ENCODE measurements at regions not wholly inside any gene's neighbourhood (a gene's known extent, or its start where the extent isn't known, plus 50 kb on each side); places are given as distances from the start of the nearest gene placed in this dataset.

DNA sequence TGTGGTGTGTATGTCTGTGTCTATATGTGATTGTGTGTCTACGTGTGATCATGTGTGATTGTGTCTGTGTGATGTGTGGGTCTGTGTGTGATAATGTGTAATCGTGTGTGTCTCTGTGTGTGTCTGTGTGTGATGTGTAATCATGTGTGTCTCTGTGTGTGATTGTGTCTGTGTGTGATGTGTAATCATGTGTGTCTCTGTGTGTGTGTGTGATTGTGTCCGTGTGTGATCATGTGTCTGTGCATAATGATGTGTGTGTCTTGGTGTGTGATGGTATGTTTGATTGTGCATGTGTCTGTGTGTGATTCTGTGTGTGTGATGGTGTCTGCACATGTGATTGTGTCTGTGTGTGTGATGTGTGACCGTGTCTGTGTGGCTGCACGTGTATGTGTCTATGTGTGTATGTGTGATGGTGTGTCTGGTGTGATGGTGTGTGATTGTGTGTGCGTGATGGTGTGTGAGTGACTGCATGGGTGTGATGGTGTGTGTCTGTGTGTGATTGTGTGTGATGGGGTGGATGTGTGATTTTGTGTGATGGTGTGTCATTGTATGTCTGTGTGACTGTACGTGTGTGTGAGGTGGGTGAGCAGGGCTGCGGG lies 78.9 kb downstream of the RTP5 start (continued):
- TF ChIP-seq, protein P1, sequence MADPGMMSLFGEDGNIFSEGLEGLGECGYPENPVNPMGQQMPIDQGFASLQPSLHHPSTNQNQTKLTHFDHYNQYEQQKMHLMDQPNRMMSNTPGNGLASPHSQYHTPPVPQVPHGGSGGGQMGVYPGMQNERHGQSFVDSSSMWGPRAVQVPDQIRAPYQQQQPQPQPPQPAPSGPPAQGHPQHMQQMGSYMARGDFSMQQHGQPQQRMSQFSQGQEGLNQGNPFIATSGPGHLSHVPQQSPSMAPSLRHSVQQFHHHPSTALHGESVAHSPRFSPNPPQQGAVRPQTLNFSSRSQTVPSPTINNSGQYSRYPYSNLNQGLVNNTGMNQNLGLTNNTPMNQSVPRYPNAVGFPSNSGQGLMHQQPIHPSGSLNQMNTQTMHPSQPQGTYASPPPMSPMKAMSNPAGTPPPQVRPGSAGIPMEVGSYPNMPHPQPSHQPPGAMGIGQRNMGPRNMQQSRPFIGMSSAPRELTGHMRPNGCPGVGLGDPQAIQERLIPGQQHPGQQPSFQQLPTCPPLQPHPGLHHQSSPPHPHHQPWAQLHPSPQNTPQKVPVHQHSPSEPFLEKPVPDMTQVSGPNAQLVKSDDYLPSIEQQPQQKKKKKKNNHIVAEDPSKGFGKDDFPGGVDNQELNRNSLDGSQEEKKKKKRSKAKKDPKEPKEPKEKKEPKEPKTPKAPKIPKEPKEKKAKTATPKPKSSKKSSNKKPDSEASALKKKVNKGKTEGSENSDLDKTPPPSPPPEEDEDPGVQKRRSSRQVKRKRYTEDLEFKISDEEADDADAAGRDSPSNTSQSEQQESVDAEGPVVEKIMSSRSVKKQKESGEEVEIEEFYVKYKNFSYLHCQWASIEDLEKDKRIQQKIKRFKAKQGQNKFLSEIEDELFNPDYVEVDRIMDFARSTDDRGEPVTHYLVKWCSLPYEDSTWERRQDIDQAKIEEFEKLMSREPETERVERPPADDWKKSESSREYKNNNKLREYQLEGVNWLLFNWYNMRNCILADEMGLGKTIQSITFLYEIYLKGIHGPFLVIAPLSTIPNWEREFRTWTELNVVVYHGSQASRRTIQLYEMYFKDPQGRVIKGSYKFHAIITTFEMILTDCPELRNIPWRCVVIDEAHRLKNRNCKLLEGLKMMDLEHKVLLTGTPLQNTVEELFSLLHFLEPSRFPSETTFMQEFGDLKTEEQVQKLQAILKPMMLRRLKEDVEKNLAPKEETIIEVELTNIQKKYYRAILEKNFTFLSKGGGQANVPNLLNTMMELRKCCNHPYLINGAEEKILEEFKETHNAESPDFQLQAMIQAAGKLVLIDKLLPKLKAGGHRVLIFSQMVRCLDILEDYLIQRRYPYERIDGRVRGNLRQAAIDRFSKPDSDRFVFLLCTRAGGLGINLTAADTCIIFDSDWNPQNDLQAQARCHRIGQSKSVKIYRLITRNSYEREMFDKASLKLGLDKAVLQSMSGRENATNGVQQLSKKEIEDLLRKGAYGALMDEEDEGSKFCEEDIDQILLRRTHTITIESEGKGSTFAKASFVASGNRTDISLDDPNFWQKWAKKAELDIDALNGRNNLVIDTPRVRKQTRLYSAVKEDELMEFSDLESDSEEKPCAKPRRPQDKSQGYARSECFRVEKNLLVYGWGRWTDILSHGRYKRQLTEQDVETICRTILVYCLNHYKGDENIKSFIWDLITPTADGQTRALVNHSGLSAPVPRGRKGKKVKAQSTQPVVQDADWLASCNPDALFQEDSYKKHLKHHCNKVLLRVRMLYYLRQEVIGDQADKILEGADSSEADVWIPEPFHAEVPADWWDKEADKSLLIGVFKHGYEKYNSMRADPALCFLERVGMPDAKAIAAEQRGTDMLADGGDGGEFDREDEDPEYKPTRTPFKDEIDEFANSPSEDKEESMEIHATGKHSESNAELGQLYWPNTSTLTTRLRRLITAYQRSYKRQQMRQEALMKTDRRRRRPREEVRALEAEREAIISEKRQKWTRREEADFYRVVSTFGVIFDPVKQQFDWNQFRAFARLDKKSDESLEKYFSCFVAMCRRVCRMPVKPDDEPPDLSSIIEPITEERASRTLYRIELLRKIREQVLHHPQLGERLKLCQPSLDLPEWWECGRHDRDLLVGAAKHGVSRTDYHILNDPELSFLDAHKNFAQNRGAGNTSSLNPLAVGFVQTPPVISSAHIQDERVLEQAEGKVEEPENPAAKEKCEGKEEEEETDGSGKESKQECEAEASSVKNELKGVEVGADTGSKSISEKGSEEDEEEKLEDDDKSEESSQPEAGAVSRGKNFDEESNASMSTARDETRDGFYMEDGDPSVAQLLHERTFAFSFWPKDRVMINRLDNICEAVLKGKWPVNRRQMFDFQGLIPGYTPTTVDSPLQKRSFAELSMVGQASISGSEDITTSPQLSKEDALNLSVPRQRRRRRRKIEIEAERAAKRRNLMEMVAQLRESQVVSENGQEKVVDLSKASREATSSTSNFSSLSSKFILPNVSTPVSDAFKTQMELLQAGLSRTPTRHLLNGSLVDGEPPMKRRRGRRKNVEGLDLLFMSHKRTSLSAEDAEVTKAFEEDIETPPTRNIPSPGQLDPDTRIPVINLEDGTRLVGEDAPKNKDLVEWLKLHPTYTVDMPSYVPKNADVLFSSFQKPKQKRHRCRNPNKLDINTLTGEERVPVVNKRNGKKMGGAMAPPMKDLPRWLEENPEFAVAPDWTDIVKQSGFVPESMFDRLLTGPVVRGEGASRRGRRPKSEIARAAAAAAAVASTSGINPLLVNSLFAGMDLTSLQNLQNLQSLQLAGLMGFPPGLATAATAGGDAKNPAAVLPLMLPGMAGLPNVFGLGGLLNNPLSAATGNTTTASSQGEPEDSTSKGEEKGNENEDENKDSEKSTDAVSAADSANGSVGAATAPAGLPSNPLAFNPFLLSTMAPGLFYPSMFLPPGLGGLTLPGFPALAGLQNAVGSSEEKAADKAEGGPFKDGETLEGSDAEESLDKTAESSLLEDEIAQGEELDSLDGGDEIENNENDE (IDR thresholded peaks at IDR 0.05; ENCODE audit: insufficient replicate concordance, low read length): no peak
- TF ChIP-seq JUND (IDR thresholded peaks at IDR 0.05; ENCODE audit: low read length) (no peak), POU5F1 (IDR thresholded peaks at IDR 0.05; ENCODE audit: low read depth, low read length) (no peak), CTBP2 (IDR thresholded peaks at IDR 0.05; ENCODE audit: borderline replicate concordance, insufficient read depth, insufficient read length, low read length) (no peak)

Data from H1 (cell line).